C4-2B (cell line): ENCODE measurements at regions not wholly inside any gene's neighbourhood (a gene's known extent, or its start where the extent isn't known, plus 50 kb on each side); places are given as distances from the start of the nearest gene placed in this dataset.

Experiments
- H3K27ac ChIP-seq: fragments of 450-650 bp; 2 replicates; pipeline ENCODE4 v1.5.1; 2017
- CTCF ChIP-seq: fragments of 450-650 bp; conservative IDR thresholded peaks from 2 replicates; pipeline ENCODE4 v1.5.1; 2017; ENCODE audit warnings: mild to moderate bottlenecking
- ZFX ChIP-seq: fragments of 450-650 bp; IDR thresholded peaks from 2 replicates; pipeline ENCODE4 v1.6.1; 2017

GRCh38 chr11:39021539-39021938 is 2423.5 kb upstream of the RAG2 start:
- no peak for TF ChIP-seq CTCF
- TF ChIP-seq ZFX: no peak
- no peak overlapping the region for H3K27ac ChIP-seq

GRCh38 chr11:39011797-39012196 is 2413.8 kb upstream of the RAG2 start:
- TF ChIP-seq ZFX: no peak
- TF ChIP-seq CTCF: no peak
- no peak overlapping the region for H3K27ac ChIP-seq

GRCh38 chr11:38990841-38991240 is 2392.8 kb upstream of the RAG2 start:
- H3K27ac ChIP-seq: no peak overlapping the region
- TF ChIP-seq ZFX: no peak
- no peak for TF ChIP-seq CTCF

- no peak overlapping the region for H3K27ac ChIP-seq
- TF ChIP-seq ZFX (no peak), CTCF (no peak)
Observed at GRCh38 chr11:38990139-38990538, 2392.1 kb upstream of the RAG2 start.

- TF ChIP-seq ZFX (no peak), CTCF (no peak)
- no peak overlapping the region for H3K27ac ChIP-seq
Observed at GRCh38 chr11:38988908-38989307, 2390.9 kb upstream of the RAG2 start.

- no peak for TF ChIP-seq ZFX
- no peak for TF ChIP-seq CTCF
Observed at GRCh38 chr11:38972220-38972619, 2374.2 kb upstream of the RAG2 start.

GRCh38 chr11:38971141-38971540 is 2373.1 kb upstream of the RAG2 start:
- no peak overlapping the region for H3K27ac ChIP-seq
- TF ChIP-seq ZFX: no peak
- TF ChIP-seq CTCF: no peak

More at GRCh38 chr11:38972220-38972619, 2374.2 kb upstream of the RAG2 start:
- H3K27ac ChIP-seq: no peak overlapping the region
